ACC112 (cell line): ENCODE measurements at regions not wholly inside any gene's neighbourhood (a gene's known extent, or its start where the extent isn't known, plus 50 kb on each side); places are given as distances from the start of the nearest gene placed in this dataset.
"Not testable (repeated sequence)": the region's sequence is repeated elsewhere in the genome, so short reads cannot be mapped to it uniquely, and the experiment has no call there.

Experiments used
- H2AFZ ChIP-seq: fragments of 200-600 bp; sonication (generic); one replicate; pipeline ENCODE4 v1.6.0; 2017; ENCODE audit warnings: antibody characterized with exemption, low read length; ENCODE audit not compliant: unreplicated experiment
- H3K27ac ChIP-seq: fragments of 200-600 bp; sonication (generic); 2 replicates; pipeline ENCODE4 v1.5.1; 2014; ENCODE audit warnings: low read depth, mild to moderate bottlenecking, antibody characterized with exemption, low read length, moderate library complexity
- H3K27me3 ChIP-seq: fragments of 200-600 bp; sonication (generic); 2 replicates; pipeline ENCODE4 v1.6.1; 2014; ENCODE audit warnings: mild to moderate bottlenecking, antibody characterized with exemption, low read length, moderate library complexity, mixed read lengths; ENCODE audit not compliant: insufficient read depth
- H3K36me3 ChIP-seq: fragments of 200-600 bp; sonication (generic); 2 replicates; pipeline ENCODE4 v1.6.1; 2016; ENCODE audit warnings: mild to moderate bottlenecking, antibody characterized with exemption, low read length, moderate library complexity, mixed read lengths; ENCODE audit not compliant: insufficient read depth
- H3K4me1 ChIP-seq: fragments of 200-600 bp; sonication (generic); one replicate; pipeline ENCODE4 v1.6.1; 2016; ENCODE audit warnings: low read length, mixed read lengths; ENCODE audit not compliant: insufficient read depth, unreplicated experiment, control insufficient read depth
- H3K4me3 ChIP-seq: fragments of 200-600 bp; sonication (generic); 2 replicates; pipeline ENCODE4 v1.5.1; 2014; ENCODE audit warnings: mild to moderate bottlenecking, low read depth, low read length
- H3K79me2 ChIP-seq: fragments of 200-600 bp; sonication (generic); one replicate; pipeline ENCODE4 v1.6.0; 2016; ENCODE audit warnings: low read length; ENCODE audit not compliant: control insufficient read depth, unreplicated experiment, insufficient read depth

DNA sequence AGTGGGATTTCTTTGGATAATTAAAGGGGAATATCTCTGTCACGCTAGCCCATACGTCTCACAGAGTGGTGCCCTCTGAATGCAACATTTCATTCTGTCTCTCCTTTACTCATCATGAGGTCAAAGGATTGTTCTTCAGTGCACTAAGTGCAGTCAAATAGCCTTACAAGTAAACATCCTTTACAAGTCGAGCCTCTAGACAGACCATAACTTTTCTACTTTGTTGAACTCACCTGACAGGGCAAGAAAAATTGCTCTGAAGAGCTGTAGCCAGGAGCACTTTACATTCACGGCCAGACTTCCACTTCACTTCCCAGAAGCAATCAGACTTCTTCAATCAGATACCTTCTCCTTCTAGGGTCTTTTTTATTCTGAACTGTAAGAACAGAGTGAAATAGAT is 768.0 kb upstream of the TMPRSS15 start:
- H3K79me2 ChIP-seq: no peaks in the 10 kb centered on the region
- no peak overlapping the region for H2AFZ ChIP-seq
- H3K4me1 ChIP-seq: no peaks in the 10 kb centered on the region
- no peaks in the 10 kb centered on the region for H3K36me3 ChIP-seq
- H3K27ac ChIP-seq: no peak overlapping the region
- no peak overlapping the region for H3K4me3 ChIP-seq
- no peaks in the 10 kb centered on the region for H3K27me3 ChIP-seq

- no peaks in the 10 kb centered on the region for H3K36me3 ChIP-seq
- no peaks in the 10 kb centered on the region for H3K79me2 ChIP-seq
- no peaks in the 10 kb centered on the region for H3K27me3 ChIP-seq
- no peak overlapping the region for H3K27ac ChIP-seq
- no peaks in the 10 kb centered on the region for H3K4me1 ChIP-seq
- H2AFZ ChIP-seq: no peak overlapping the region
- no peak overlapping the region for H3K4me3 ChIP-seq
Measured at GRCh38 chr21:19181604-19182140, 778.1 kb upstream of the TMPRSS15 start.

GRCh38 chr21:19197950-19198349 is 794.4 kb upstream of the TMPRSS15 start:
- Histone ChIP-seq H2AFZ (no peak overlapping the region), H3K36me3 (no peaks in the 10 kb centered on the region), H3K4me3 (no peak overlapping the region), H3K27me3 (no peaks in the 10 kb centered on the region), H3K27ac (no peak overlapping the region), H3K79me2 (no peaks in the 10 kb centered on the region), H3K4me1 (no peaks in the 10 kb centered on the region)

DNA sequence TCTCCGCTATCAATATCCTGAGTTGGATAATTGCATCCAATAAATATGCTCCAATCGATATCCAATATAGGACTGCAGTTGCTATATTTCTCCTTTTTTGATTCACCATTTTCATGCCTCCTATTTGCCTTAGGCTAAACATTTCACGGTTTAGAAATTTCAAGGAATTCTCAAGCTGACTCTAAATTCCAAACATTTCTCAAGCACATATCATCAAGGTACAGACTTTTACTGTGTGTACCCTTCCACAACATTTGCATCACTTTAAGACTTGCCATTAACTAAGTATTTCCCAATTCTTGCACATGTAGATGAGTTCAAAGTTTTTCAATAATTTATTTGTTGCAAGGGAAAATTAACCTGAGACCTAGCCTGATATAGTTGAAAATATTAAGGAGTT is 795.2 kb upstream of the TMPRSS15 start:
- Histone ChIP-seq H3K79me2 (no peaks in the 10 kb centered on the region), H3K4me3 (no peak overlapping the region), H3K27me3 (no peaks in the 10 kb centered on the region), H3K36me3 (no peaks in the 10 kb centered on the region), H3K4me1 (no peaks in the 10 kb centered on the region), H3K27ac (no peak overlapping the region), H2AFZ (no peak overlapping the region)

DNA sequence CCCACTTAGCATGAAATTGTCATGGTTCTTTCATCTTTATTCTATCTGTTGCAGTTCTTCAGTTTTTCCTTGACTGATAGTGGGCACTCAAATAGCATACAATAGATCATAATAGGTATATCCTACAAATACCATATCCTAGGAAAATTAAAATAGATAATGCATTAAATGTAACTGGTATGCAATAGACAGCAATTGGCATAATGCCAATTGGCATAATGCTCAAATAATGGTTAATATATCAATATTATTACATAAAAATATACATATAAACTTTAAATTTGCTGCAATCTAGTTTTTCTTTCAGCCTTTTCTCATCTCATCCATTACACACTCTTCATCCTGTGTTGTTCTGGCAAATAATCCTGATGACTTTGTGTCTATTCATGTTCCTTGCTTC is 814.6 kb upstream of the TMPRSS15 start:
- no peaks in the 10 kb centered on the region for H3K79me2 ChIP-seq
- H2AFZ ChIP-seq: no peak overlapping the region
- H3K4me1 ChIP-seq: no peaks in the 10 kb centered on the region
- no peaks in the 10 kb centered on the region for H3K36me3 ChIP-seq
- H3K27ac ChIP-seq: no peak overlapping the region
- no peak overlapping the region for H3K4me3 ChIP-seq
- no peaks in the 10 kb centered on the region for H3K27me3 ChIP-seq

GRCh38 chr21:19224090-19224489 is 820.5 kb upstream of the TMPRSS15 start:
- H3K27me3 ChIP-seq: no peaks in the 10 kb centered on the region
- no peaks in the 10 kb centered on the region for H3K4me1 ChIP-seq
- no peak overlapping the region for H3K4me3 ChIP-seq
- no peaks in the 10 kb centered on the region for H3K79me2 ChIP-seq
- no peak overlapping the region for H2AFZ ChIP-seq
- no peak overlapping the region for H3K27ac ChIP-seq
- no peaks in the 10 kb centered on the region for H3K36me3 ChIP-seq

DNA sequence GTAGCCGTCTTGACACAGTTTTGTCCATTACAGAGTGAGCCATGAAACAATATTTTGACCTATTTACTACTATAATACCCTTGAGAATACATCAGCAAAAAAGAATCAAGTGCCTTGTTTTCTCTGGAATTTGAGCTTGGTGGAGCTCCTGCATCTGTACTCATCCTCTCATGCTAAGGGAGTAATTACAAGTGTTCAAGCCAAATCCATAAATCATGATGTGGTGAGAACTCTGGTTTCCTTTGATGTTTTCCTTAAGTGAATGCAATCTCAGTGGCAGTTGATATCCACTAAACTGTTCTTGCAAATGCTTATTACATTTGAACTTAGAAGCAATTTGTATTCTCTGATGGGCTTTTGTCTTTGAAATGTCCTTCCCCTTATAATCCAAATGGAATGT is 824.6 kb upstream of the TMPRSS15 start:
- H3K27me3 ChIP-seq: no peaks in the 10 kb centered on the region
- no peaks in the 10 kb centered on the region for H3K79me2 ChIP-seq
- H3K4me3 ChIP-seq: no peak overlapping the region
- H3K36me3 ChIP-seq: no peaks in the 10 kb centered on the region
- H3K4me1 ChIP-seq: no peaks in the 10 kb centered on the region
- no peak overlapping the region for H3K27ac ChIP-seq
- no peak overlapping the region for H2AFZ ChIP-seq

- H3K36me3 ChIP-seq, H3K27ac ChIP-seq, H3K27me3 ChIP-seq, H3K4me1 ChIP-seq, H3K4me3 ChIP-seq, H2AFZ ChIP-seq, H3K79me2 ChIP-seq: not testable (repeated sequence)
Measured at GRCh38 chr21:19233841-19234240, 830.3 kb upstream of the TMPRSS15 start.

GRCh38 chr21:19236209-19236608 is 832.6 kb upstream of the TMPRSS15 start:
- no peaks in the 10 kb centered on the region for H3K4me1 ChIP-seq
- no peak overlapping the region for H2AFZ ChIP-seq
- no peaks in the 10 kb centered on the region for H3K36me3 ChIP-seq
- H3K27me3 ChIP-seq: no peaks in the 10 kb centered on the region
- H3K4me3 ChIP-seq: no peak overlapping the region
- H3K27ac ChIP-seq: no peak overlapping the region
- no peaks in the 10 kb centered on the region for H3K79me2 ChIP-seq

DNA sequence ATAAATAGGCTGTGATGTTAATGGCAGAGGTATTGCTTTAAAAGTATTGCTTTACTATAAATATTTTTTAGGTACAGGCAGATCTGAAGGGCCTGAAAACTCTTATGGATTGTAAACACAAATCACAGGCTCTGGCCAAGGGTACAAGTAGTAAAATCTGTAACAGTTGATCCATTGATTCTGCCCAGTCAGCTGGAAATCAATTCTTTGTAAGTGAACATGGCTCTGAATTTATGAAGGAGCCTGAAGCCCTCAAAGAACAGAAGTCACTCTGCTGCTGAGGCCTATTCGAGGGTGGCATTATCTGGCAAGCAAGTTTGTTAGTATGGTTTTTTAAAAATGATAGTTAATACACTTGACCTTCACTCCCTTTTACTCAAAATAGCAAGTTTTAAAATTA is 834.0 kb upstream of the TMPRSS15 start:
- Histone ChIP-seq H3K79me2 (no peaks in the 10 kb centered on the region), H3K4me1 (no peaks in the 10 kb centered on the region), H3K27ac (no peak overlapping the region), H2AFZ (no peak overlapping the region), H3K27me3 (no peaks in the 10 kb centered on the region), H3K36me3 (no peaks in the 10 kb centered on the region), H3K4me3 (no peak overlapping the region)

GRCh38 chr21:19239696-19240095 is 836.1 kb upstream of the TMPRSS15 start:
- no peaks in the 10 kb centered on the region for H3K4me1 ChIP-seq
- no peak overlapping the region for H3K27ac ChIP-seq
- H2AFZ ChIP-seq: no peak overlapping the region
- no peaks in the 10 kb centered on the region for H3K36me3 ChIP-seq
- H3K27me3 ChIP-seq: no peaks in the 10 kb centered on the region
- no peaks in the 10 kb centered on the region for H3K79me2 ChIP-seq
- H3K4me3 ChIP-seq: no peak overlapping the region
